Uterus (tissue), 3 donors: ENCODE measurements at regions not wholly inside any gene's neighbourhood (a gene's known extent, or its start where the extent isn't known, plus 50 kb on each side); places are given as distances from the start of the nearest gene placed in this dataset.
A peak's percentile ranks its signal among the peaks of the same experiment; 100 is the strongest.

Source experiments
- DNase-seq, 2 donors: peaks; one replicate each; pipeline ENCODE4 v3.0.0-alpha.2; 2019 to 2020
- H3K27ac ChIP-seq, 2 donors: fragments of 200-600 bp; sonication (generic); 1 replicate in 1 of 2; 2 replicates in 1 of 2; pipeline ENCODE4 v1.5.1; 2016 to 2018
- H3K27me3 ChIP-seq, 2 donors: fragments of 200-600 bp; sonication (generic); one replicate each; pipeline ENCODE4 v1.5.1; 2018 to 2019; ENCODE audit warnings: control low read depth in 1 of 2
- H3K36me3 ChIP-seq, 2 donors: fragments of 200-600 bp; sonication (generic); one replicate each; pipeline ENCODE4 v1.5.1; 2019; ENCODE audit warnings: control low read depth in 1 of 2
- H3K4me1 ChIP-seq, 2 donors: fragments of 200-600 bp; sonication (generic); one replicate each; pipeline ENCODE4 v1.5.1; 2018 to 2019; ENCODE audit warnings: control low read depth in 1 of 2
- H3K4me3 ChIP-seq, 2 donors: fragments of 200-600 bp; sonication (generic); 1 replicate in 1 of 2; 2 replicates in 1 of 2; pipeline ENCODE4 v1.5.1; 2018 to 2019; ENCODE audit warnings: mild to moderate bottlenecking in 1 of 2
- H3K9me3 ChIP-seq, 2 donors: fragments of 200-600 bp; sonication (generic); one replicate each; pipeline ENCODE4 v1.5.1; 2019; ENCODE audit warnings: control low read depth in 1 of 2
- POLR2A ChIP-seq, 2 donors: fragments of 450-650 bp; IDR thresholded peaks; one replicate each; pipeline ENCODE4 v1.6.1; 2016; ENCODE audit warnings: antibody characterized with exemption in 2 of 2, mild to moderate bottlenecking in 1 of 2, moderate library complexity in 1 of 2
- intact Hi-C: fragments of 100-400 bp; cut with DNase I; formaldehyde crosslinking; loops from one replicate; pipeline ENCODE4 v1.15.1; 2023; ENCODE audit warnings: low total_unique reads
- TF ChIP-seq, protein P1 (sequence below), 4 experiments: fragments of 200-600 bp in 2 of 4; fragments of 450-650 bp in 2 of 4; sonication (generic) in 2 of 4; IDR thresholded peaks; one replicate each; pipeline ENCODE4 v1.5.1; 2016 to 2019; ENCODE audit warnings: antibody characterized with exemption in 4 of 4, mild to moderate bottlenecking in 2 of 4, moderate library complexity in 1 of 4
- donor health status: DM: yes; HTN: yes; CAD: no.

DNA sequence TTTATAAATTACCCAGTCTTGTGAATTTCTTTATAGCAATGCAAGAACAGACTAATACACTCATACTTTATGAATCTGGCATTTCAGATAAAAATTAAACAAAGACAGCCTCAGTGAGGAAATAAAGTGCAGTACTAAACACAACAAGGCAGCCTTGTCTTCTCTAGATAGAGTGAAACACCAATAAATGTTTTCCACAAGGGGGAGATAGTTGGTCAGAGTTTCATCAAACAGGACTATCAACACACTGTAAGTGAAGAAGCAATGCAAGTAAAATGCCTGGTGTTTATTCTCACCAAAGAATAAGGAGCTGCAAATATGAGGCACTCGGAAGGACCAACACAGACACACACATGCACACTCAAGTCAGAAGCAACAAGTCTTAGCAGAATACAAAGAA is 62.8 kb downstream of the FAM9B start:
- Histone ChIP-seq H3K36me3 (no peaks in the 10 kb centered on the region), H3K27me3 (peaks cover 0 to 4% of the 10 kb centered on the region in 2 donors), H3K4me3 (no peak overlapping the region), H3K9me3 (no peaks in the 10 kb centered on the region), H3K27ac (no peak overlapping the region), H3K4me1 (no peaks in the 10 kb centered on the region)
- intact Hi-C loops, result no loop called here
- no peak for TF ChIP-seq POLR2A (IDR thresholded peaks at IDR 0.05)
- TF ChIP-seq, protein P1, sequence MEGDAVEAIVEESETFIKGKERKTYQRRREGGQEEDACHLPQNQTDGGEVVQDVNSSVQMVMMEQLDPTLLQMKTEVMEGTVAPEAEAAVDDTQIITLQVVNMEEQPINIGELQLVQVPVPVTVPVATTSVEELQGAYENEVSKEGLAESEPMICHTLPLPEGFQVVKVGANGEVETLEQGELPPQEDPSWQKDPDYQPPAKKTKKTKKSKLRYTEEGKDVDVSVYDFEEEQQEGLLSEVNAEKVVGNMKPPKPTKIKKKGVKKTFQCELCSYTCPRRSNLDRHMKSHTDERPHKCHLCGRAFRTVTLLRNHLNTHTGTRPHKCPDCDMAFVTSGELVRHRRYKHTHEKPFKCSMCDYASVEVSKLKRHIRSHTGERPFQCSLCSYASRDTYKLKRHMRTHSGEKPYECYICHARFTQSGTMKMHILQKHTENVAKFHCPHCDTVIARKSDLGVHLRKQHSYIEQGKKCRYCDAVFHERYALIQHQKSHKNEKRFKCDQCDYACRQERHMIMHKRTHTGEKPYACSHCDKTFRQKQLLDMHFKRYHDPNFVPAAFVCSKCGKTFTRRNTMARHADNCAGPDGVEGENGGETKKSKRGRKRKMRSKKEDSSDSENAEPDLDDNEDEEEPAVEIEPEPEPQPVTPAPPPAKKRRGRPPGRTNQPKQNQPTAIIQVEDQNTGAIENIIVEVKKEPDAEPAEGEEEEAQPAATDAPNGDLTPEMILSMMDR (IDR thresholded peaks at IDR 0.05), result peak in 2 of 4 experiments; percentile 8 to 21
- DNase-seq, result no peak

DNA sequence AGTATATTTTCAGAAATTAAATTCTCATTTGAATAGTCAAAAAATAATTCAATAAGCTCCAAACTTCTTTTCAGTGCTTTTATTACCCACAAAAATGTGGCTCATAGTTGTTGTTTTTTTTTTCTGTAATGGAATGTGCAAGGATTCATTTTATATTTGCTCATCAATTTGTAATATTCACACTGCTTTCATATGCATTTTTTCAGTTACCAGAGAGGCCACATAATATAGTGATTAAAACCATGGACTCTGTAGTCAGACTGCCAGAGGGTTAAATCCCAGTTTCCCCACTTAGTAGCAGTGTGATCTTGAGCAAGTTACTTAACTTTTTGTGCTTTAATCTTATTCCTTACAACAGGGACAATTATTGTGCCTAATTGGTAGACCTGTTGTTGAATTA is 64.5 kb downstream of the FAM9B start:
- intact Hi-C loops, result no loop called here
- TF ChIP-seq, protein P1 (IDR thresholded peaks at IDR 0.05), result no peak
- TF ChIP-seq POLR2A (IDR thresholded peaks at IDR 0.05), result no peak

DNA sequence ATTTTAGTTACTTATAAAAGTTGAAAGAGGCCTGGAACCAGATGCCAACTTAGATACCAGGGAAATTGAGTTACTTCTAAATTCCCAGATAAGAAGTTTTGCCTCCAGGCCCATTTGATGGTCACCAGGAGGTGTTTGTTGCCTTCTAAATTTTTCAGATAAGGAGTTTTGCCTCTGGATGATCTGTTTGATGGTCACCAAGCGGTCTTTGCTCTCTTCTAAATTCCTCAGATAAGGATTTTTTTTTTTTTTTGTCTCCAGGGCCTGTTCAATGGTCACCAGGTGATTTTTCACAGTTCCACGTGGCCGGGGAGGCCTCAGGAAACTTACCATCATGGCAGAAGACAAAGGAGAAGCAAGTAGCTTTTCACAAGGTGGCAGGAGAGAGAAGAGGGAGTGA is 66.5 kb downstream of the FAM9B start:
- intact Hi-C loops, result no loop called here
- Histone ChIP-seq H3K4me3 (no peak overlapping the region), H3K27me3 (no peaks in the 10 kb centered on the region), H3K27ac (no peak overlapping the region), H3K4me1 (no peaks in the 10 kb centered on the region), H3K36me3 (no peaks in the 10 kb centered on the region), H3K9me3 (no peaks in the 10 kb centered on the region)
- no peak for TF ChIP-seq POLR2A (IDR thresholded peaks at IDR 0.05)
- TF ChIP-seq, protein P1 (IDR thresholded peaks at IDR 0.05), result no peak
- DNase-seq, result no peak

More for the DNA sequence above, 64.5 kb downstream of the FAM9B start:
- Histone ChIP-seq H3K27ac (no peak overlapping the region), H3K9me3 (no peaks in the 10 kb centered on the region), H3K27me3 (no peaks in the 10 kb centered on the region), H3K4me1 (no peaks in the 10 kb centered on the region), H3K4me3 (no peak overlapping the region), H3K36me3 (no peaks in the 10 kb centered on the region)
- no peak for DNase-seq

DNA sequence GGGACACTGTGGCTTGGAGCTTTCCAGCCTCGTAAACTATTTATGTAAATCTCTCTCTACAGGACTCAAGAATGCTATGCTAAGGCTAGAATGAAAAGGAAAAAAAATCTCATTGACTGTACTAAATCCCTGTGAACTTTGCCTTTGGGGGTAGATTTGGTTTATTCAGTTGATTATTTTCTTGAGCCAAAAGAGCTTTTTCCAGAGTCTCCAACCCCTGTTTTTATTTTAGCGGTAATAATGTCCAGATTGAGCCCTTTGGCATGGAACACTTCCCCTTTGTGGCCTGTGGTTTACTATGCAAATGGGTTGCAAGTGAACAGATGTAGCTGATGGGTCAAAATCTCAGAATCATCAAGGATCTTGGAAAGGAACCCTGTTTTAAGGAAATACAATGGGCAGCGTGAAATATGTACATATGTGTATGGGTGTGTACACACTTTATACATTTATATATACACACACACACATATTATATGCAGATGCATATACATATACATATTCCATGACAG is 72.9 kb downstream of the FAM9B start:
- intact Hi-C loops, result no loop called here
- no peak overlapping the region for H3K27ac ChIP-seq
- TF ChIP-seq POLR2A (IDR thresholded peaks at IDR 0.05), result no peak
- TF ChIP-seq, protein P1 (IDR thresholded peaks at IDR 0.05), result no peak
- no peaks in the 10 kb centered on the region for H3K27me3 ChIP-seq
- no peaks in the 10 kb centered on the region for H3K36me3 ChIP-seq
- no peaks in the 10 kb centered on the region for H3K9me3 ChIP-seq
- DNase-seq, result no peak
- no peaks in the 10 kb centered on the region for H3K4me1 ChIP-seq
- no peak overlapping the region for H3K4me3 ChIP-seq

DNA sequence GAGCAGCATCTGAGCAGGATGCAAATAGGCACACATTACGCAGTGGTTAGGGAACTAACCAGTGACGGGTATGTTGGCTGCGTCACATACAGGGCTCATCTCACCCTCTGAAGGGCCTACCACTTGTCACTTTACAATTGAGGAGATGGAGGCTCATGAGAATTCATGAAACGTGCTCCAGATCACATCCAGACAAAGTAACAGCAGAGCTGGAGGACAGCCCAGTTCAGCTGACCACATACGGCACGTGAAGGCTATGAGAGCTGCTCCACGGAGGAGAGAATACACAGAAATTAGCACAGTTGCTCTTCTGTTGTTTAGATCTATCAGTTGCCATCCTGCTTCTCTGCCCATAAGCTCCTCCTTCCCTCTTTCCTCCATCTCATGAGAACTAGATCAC is 78.4 kb downstream of the FAM9B start:
- Histone ChIP-seq H3K27ac (no peak overlapping the region), H3K27me3 (no peaks in the 10 kb centered on the region), H3K36me3 (no peaks in the 10 kb centered on the region), H3K4me3 (no peak overlapping the region), H3K9me3 (no peaks in the 10 kb centered on the region), H3K4me1 (no peaks in the 10 kb centered on the region)
- intact Hi-C loops, result no loop called here
- no peak for DNase-seq
- TF ChIP-seq, protein P1 (IDR thresholded peaks at IDR 0.05), result no peak
- TF ChIP-seq POLR2A (IDR thresholded peaks at IDR 0.05), result no peak
